Fibroblast of skin of left quadriceps (primary cell): ENCODE measurements at regions not wholly inside any gene's neighbourhood (a gene's known extent, or its start where the extent isn't known, plus 50 kb on each side); places are given as distances from the start of the nearest gene placed in this dataset.

Source experiments
- DNase-seq, 2 experiments: peaks; one replicate each; pipeline ENCODE4 v3.0.0-alpha.2; 2013; ENCODE audit warnings: low read depth in 2 of 2

- DNase-seq = no peak
Observed at GRCh38 chr17:72053449-72053848, 67.4 kb upstream of the SOX9 start.

GRCh38 chr17:72056155-72056554, 64.7 kb upstream of the SOX9 start:
- DNase-seq = no peak

- no peak for DNase-seq
Observed at GRCh38 chr17:72056727-72057290, 64.0 kb upstream of the SOX9 start.

- DNase-seq = no peak
Observed at GRCh38 chr17:72060084-72060483, 60.7 kb upstream of the SOX9 start.

- DNase-seq = no peak
Observed at GRCh38 chr17:72063262-72063661, 57.6 kb upstream of the SOX9 start.

GRCh38 chr17:72063756-72064450, 56.9 kb upstream of the SOX9 start:
- peak; percentile 3 to 4 for DNase-seq

GRCh38 chr17:72064606-72065193, 56.1 kb upstream of the SOX9 start:
- DNase-seq = no peak

GRCh38 chr17:72065556-72065955, 55.3 kb upstream of the SOX9 start:
- DNase-seq = no peak

- DNase-seq = no peak
Observed at GRCh38 chr17:72068643-72069042, 52.2 kb upstream of the SOX9 start.

- no peak for DNase-seq
Observed at GRCh38 chr17:72069586-72070202, 51.1 kb upstream of the SOX9 start.
